HEK293 (cell line): ENCODE measurements at regions not wholly inside any gene's neighbourhood (a gene's known extent, or its start where the extent isn't known, plus 50 kb on each side); places are given as distances from the start of the nearest gene placed in this dataset.

Experiments used
- ZNF2 ChIP-seq: fragments of 450-650 bp; formaldehyde crosslinking; IDR thresholded peaks from 2 replicates; pipeline ENCODE4 v1.5.1; 2016; ENCODE audit warnings: missing biosample characterization, missing genetic modification characterization
- ZNF366 ChIP-seq: fragments of 450-650 bp; formaldehyde crosslinking; conservative IDR thresholded peaks from 2 replicates; pipeline ENCODE4 v1.5.1; 2016; ENCODE audit warnings: missing biosample characterization, missing genetic modification characterization
- ZNF596 ChIP-seq: fragments of 450-650 bp; IDR thresholded peaks from 2 replicates; pipeline ENCODE4 v1.5.0; 2018; ENCODE audit warnings: missing biosample characterization, mild to moderate bottlenecking, missing genetic modification characterization, moderate library complexity
- ZNF660 ChIP-seq: fragments of 450-650 bp; IDR thresholded peaks from 2 replicates; pipeline ENCODE4 v1.5.1; 2018; ENCODE audit warnings: missing biosample characterization, mild to moderate bottlenecking, missing genetic modification characterization
- ZNF76 ChIP-seq: fragments of 450-650 bp; formaldehyde crosslinking; IDR thresholded peaks from 2 replicates; pipeline ENCODE4; 2016; ENCODE audit warnings: low read depth, missing biosample characterization, missing genetic modification characterization, borderline replicate concordance
- ZNF792 ChIP-seq: fragments of 450-650 bp; formaldehyde crosslinking; IDR thresholded peaks from 2 replicates; pipeline ENCODE4 v1.5.1; 2016; ENCODE audit warnings: missing biosample characterization, missing genetic modification characterization
- TF ChIP-seq, protein P1 (sequence below): fragments of 450-650 bp; formaldehyde crosslinking; IDR thresholded peaks from 2 replicates; pipeline ENCODE4 v1.5.1; 2016; ENCODE audit warnings: missing biosample characterization, missing genetic modification characterization
- TF ChIP-seq, protein P2 (sequence below): fragments of 450-650 bp; IDR thresholded peaks from 2 replicates; pipeline ENCODE4 v1.5.1; 2018; ENCODE audit warnings: missing biosample characterization, missing genetic modification characterization

- no peak for TF ChIP-seq ZNF2 (tag by site-specific recombination)
- TF ChIP-seq, protein P1, sequence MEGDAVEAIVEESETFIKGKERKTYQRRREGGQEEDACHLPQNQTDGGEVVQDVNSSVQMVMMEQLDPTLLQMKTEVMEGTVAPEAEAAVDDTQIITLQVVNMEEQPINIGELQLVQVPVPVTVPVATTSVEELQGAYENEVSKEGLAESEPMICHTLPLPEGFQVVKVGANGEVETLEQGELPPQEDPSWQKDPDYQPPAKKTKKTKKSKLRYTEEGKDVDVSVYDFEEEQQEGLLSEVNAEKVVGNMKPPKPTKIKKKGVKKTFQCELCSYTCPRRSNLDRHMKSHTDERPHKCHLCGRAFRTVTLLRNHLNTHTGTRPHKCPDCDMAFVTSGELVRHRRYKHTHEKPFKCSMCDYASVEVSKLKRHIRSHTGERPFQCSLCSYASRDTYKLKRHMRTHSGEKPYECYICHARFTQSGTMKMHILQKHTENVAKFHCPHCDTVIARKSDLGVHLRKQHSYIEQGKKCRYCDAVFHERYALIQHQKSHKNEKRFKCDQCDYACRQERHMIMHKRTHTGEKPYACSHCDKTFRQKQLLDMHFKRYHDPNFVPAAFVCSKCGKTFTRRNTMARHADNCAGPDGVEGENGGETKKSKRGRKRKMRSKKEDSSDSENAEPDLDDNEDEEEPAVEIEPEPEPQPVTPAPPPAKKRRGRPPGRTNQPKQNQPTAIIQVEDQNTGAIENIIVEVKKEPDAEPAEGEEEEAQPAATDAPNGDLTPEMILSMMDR: no peak
- no peak for TF ChIP-seq ZNF76
- TF ChIP-seq ZNF366 (tag by site-specific recombination): no peak
- TF ChIP-seq ZNF792 (tag by site-specific recombination): no peak
- TF ChIP-seq ZNF660: no peak
- TF ChIP-seq, protein P2, sequence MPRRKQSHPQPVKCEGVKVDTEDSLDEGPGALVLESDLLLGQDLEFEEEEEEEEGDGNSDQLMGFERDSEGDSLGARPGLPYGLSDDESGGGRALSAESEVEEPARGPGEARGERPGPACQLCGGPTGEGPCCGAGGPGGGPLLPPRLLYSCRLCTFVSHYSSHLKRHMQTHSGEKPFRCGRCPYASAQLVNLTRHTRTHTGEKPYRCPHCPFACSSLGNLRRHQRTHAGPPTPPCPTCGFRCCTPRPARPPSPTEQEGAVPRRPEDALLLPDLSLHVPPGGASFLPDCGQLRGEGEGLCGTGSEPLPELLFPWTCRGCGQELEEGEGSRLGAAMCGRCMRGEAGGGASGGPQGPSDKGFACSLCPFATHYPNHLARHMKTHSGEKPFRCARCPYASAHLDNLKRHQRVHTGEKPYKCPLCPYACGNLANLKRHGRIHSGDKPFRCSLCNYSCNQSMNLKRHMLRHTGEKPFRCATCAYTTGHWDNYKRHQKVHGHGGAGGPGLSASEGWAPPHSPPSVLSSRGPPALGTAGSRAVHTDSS: no peak
- no peak for TF ChIP-seq ZNF596 (tag by site-specific recombination)
Measured at GRCh38 chr11:129686269-129686668, 129.4 kb upstream of the TMEM45B start.
